Adrenal gland (tissue), 9 donors: ENCODE measurements at regions not wholly inside any gene's neighbourhood (a gene's known extent, or its start where the extent isn't known, plus 50 kb on each side); places are given as distances from the start of the nearest gene placed in this dataset.

Experiments
- DNase-seq, 7 donors: peaks; one replicate each; pipeline ENCODE4 v3.0.0-alpha.2; 2019 to 2020
- H3K27ac ChIP-seq, 5 donors: fragments of 200-600 bp; sonication (generic) in 4 of 5; 1 replicate in 3 of 5; 2 replicates in 2 of 5; pipeline versions ENCODE4 v1.5.1 to v1.8.0; 2016 to 2020; ENCODE audit warnings: mild to moderate bottlenecking in 1 of 5
- H3K27me3 ChIP-seq: fragments of 200-600 bp; 2 replicates; pipeline ENCODE4 v1.8.0; 2021
- H3K36me3 ChIP-seq, 2 donors: fragments of 200-600 bp; replicated peaks in 1 of 2; 1 replicate in 1 of 2; 2 replicates in 1 of 2; pipeline versions ENCODE4 v1.5.1 to v1.8.0; 2018 to 2022
- H3K4me1 ChIP-seq, 2 donors: fragments of 200-600 bp; replicated peaks in 1 of 2; 1 replicate in 1 of 2; 2 replicates in 1 of 2; pipeline versions ENCODE4 v1.5.1 to v1.8.0; 2018 to 2021
- H3K4me3 ChIP-seq, 4 donors: fragments of 200-600 bp; sonication (generic) in 3 of 4; one replicate each; pipeline ENCODE4 v1.5.1; 2016 to 2018
- H3K9me3 ChIP-seq, 3 donors: fragments of 200-600 bp; sonication (generic) in 1 of 3; replicated peaks in 1 of 3; 1 replicate in 2 of 3; 2 replicates in 1 of 3; pipeline versions ENCODE4 v1.5.1 to v1.8.0; 2016 to 2021
- POLR2A ChIP-seq, 2 donors: fragments of 450-650 bp; IDR thresholded peaks; one replicate each; pipeline ENCODE4 v1.6.1; 2017; ENCODE audit warnings: antibody characterized with exemption in 2 of 2, mild to moderate bottlenecking in 2 of 2, moderate library complexity in 1 of 2
- WGBS, 4 donors: extraction: QIAGEN DNeasy Blood & Tissue Kit in 2 of 4; methylation state at CpG; one replicate each; pipeline versions ENCODE4 v1.1.5 to v1.1.7; 2013 to 2017; 5-methylcytosine and 5-hydroxymethylcytosine counted together
- intact Hi-C, 2 donors: fragments of 100-400 bp; cut with DNase I; formaldehyde crosslinking; loops; one replicate each; pipeline versions ENCODE4 v1.14.1 to v1.15.0; 2022 to 2023
- TF ChIP-seq, protein P1 (sequence below), 6 experiments: fragments of 450-650 bp in 4 of 6; fragments of 200-600 bp in 2 of 6; sonication (generic) in 1 of 6; IDR thresholded peaks; 1 replicate in 5 of 6; 2 replicates in 1 of 6; pipeline versions ENCODE4 v1.5.1 to v1.8.0; 2016 to 2021; ENCODE audit warnings: antibody characterized with exemption in 6 of 6, mild to moderate bottlenecking in 2 of 6, moderate library complexity in 1 of 6
- donor health status: healthy with polysubstance abuse.
- donor health status: Bipolar disorder and iron deficiency.
- donor health status: DM: yes; HTN: yes; CAD: no.
- donor health status: DM: no; HTN: no; CAD: no.
- donor health status: DM: no; HTN: no; CAD: no.

GRCh38 chr5:4700069-4700468 is 440.1 kb upstream of the ADAMTS16 start:
- Histone ChIP-seq H3K4me1 (no peaks in the 10 kb centered on the region), H3K4me3 (no peak overlapping the region), H3K9me3 (no peaks in the 10 kb centered on the region), H3K36me3 (no peaks in the 10 kb centered on the region), H3K27me3 (no peaks in the 10 kb centered on the region), H3K27ac (no peak overlapping the region)
- WGBS, 4 donors = 35 to 38% (median 36%) methylated on average over 7 of the region's 7 CpGs
- intact Hi-C loops = no loop called here
- TF ChIP-seq POLR2A (IDR thresholded peaks at IDR 0.05) = no peak
- TF ChIP-seq, protein P1, sequence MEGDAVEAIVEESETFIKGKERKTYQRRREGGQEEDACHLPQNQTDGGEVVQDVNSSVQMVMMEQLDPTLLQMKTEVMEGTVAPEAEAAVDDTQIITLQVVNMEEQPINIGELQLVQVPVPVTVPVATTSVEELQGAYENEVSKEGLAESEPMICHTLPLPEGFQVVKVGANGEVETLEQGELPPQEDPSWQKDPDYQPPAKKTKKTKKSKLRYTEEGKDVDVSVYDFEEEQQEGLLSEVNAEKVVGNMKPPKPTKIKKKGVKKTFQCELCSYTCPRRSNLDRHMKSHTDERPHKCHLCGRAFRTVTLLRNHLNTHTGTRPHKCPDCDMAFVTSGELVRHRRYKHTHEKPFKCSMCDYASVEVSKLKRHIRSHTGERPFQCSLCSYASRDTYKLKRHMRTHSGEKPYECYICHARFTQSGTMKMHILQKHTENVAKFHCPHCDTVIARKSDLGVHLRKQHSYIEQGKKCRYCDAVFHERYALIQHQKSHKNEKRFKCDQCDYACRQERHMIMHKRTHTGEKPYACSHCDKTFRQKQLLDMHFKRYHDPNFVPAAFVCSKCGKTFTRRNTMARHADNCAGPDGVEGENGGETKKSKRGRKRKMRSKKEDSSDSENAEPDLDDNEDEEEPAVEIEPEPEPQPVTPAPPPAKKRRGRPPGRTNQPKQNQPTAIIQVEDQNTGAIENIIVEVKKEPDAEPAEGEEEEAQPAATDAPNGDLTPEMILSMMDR (IDR thresholded peaks at IDR 0.05) = peak in 1 of 6 experiments; percentile 21
- DNase-seq = peak in 5 of 7 donors; percentile 9 to 55 (median 28)

DNA sequence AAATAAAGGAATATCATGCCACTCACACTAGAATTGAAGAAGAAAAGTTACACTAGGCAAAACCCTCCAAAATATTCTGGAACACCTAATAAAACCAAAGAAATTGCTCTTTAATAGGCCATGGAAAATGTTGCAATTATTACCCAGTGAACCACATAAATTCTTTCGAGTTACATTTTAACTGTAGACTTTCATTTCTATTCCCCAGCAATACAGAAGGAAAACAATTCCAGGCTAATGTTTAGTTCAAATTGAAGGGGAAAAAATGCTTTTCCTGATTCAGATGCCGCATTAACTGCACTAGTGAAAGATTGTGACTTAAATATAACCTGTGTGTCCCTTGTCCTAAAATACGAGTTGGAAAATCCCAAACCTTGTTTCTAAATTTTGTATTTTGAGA is 439.3 kb upstream of the ADAMTS16 start:
- DNase-seq = no peak
- Histone ChIP-seq H3K9me3 (no peaks in the 10 kb centered on the region), H3K36me3 (no peaks in the 10 kb centered on the region), H3K4me1 (no peaks in the 10 kb centered on the region), H3K4me3 (no peak overlapping the region), H3K27me3 (no peaks in the 10 kb centered on the region), H3K27ac (no peak overlapping the region)
- intact Hi-C loops = no loop called here
- WGBS, 4 donors = 61 to 68% (median 65%) methylated on average over 3 of the region's 3 CpGs
- TF ChIP-seq POLR2A (IDR thresholded peaks at IDR 0.05) = no peak
- TF ChIP-seq, protein P1 (IDR thresholded peaks at IDR 0.05) = no peak

GRCh38 chr5:4703931-4704458 is 436.1 kb upstream of the ADAMTS16 start:
- WGBS, 4 donors = 77 to 86% (median 81%) methylated on average over 4 of the region's 4 CpGs
- TF ChIP-seq POLR2A (IDR thresholded peaks at IDR 0.05) = no peak
- TF ChIP-seq, protein P1 (IDR thresholded peaks at IDR 0.05) = no peak
- H3K27me3 ChIP-seq = no peaks in the 10 kb centered on the region
- H3K4me1 ChIP-seq = no peaks in the 10 kb centered on the region
- H3K4me3 ChIP-seq = no peak overlapping the region
- no peaks in the 10 kb centered on the region for H3K9me3 ChIP-seq
- intact Hi-C loops = no loop called here
- no peak for DNase-seq
- H3K36me3 ChIP-seq = no peaks in the 10 kb centered on the region
- H3K27ac ChIP-seq = no peak overlapping the region

DNA sequence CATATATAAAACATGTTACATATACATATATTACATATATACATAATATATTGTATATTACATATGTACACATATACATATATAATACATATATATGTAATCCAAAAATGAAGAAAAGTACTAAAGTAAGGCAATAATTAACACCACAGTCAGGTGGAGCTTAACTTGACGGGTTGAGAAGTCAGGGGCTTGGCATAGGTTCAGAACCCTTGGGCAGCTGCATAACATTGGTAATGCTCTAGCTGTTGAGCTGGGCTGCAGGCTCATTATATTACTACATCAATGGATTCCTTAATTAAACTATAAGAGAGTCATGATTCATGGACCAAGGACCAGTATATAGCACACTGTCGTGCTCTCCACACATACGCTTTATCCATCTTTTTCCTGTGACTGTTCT is 435.2 kb upstream of the ADAMTS16 start:
- Histone ChIP-seq H3K9me3 (no peaks in the 10 kb centered on the region), H3K4me3 (no peak overlapping the region), H3K36me3 (no peaks in the 10 kb centered on the region), H3K27me3 (no peaks in the 10 kb centered on the region), H3K27ac (no peak overlapping the region), H3K4me1 (no peaks in the 10 kb centered on the region)
- intact Hi-C loops = no loop called here
- no peak for DNase-seq
- TF ChIP-seq POLR2A (IDR thresholded peaks at IDR 0.05) = no peak
- TF ChIP-seq, protein P1 (IDR thresholded peaks at IDR 0.05) = no peak
- WGBS, 4 donors = 85 to 91% (median 87%) methylated on average over 3 of the region's 3 CpGs
